ENCODE measurements at regions not wholly inside any gene's neighbourhood (a gene's known extent, or its start where the extent isn't known, plus 50 kb on each side); places are given as distances from the start of the nearest gene placed in this dataset.

GRCh38 chr4:86448871-86449270, 89.0 kb upstream of the MAPK10 start:
- TF ChIP-seq TAF1 (conservative IDR thresholded peaks at IDR 0.05) (no peak), CTCF (IDR thresholded peaks at IDR 0.05; ENCODE audit: low read depth, low read length, missing input control) (no peak)
